GM18498 (cell line): ENCODE measurements at regions not wholly inside any gene's neighbourhood (a gene's known extent, or its start where the extent isn't known, plus 50 kb on each side); places are given as distances from the start of the nearest gene placed in this dataset.
"Not testable (repeated sequence)": the region's sequence is repeated elsewhere in the genome, so short reads cannot be mapped to it uniquely, and the experiment has no call there.

Experiments
- ATAC-seq: cut with Tn5 transposase; IDR thresholded peaks from one replicate; pipeline ENCODE4 v1.9.1; 2021; ENCODE audit warnings: mild to moderate bottlenecking, moderate library complexity; ENCODE audit not compliant: unreplicated experiment

GRCh38 chr10:5268743-5269142 lies 72.1 kb downstream of the AKR1C4 start:
- no peak for ATAC-seq

GRCh38 chr10:5269791-5270190 lies 73.2 kb downstream of the AKR1C4 start:
- no peak for ATAC-seq

DNA sequence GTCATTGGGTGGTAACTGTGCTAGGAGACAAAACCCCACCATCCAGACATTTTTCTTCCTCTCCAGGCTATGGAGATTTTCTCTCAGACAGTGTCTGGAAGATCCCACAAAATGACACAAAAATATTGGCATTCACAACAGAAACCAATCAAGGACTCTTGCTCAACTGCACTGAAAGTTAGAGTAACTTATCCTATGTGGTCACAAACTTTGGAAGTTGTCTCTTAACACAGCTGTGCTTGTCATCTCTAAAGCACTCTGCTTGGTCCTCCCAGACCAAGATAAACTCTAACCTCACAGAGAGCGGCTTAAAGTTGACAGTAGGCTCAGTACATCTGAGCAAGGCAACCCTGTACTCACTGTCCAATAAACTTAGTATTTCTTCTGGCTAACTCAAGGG lies 74.9 kb downstream of the AKR1C4 start:
- ATAC-seq = no peak

DNA sequence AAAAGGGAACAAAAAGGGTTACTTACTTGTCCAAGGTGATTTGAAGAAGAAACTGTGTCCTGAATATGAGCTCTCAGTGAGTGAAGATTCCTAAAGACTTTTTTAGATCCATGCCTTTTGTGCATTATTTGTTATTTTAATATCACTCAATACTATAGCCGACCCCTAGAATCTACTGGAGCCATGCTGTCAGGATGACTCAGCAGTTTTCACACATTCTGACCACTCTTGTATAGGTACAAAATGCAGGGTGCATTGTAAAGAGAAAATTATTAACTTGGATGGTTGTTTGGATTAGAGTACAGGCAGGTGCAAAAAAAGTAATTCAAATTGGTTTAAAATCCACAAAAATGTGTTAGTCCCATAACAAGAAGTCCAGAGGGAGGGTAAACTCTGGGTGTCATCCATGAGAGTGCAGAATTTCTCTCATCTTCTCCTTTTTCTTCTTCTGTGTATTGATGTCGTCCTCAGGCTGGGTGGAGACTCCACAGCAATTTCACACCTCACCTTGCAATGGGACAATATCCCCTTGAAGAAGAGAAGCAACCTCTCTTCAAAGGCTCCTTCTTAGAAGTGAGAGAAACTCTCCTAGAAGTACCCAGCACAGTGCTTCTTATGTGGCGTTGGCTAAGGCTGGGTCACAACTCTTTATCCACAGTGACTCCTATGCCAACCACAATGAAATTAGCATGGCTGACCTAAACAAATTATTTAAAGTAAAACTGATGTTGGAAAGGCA lies 75.6 kb downstream of the AKR1C4 start:
- ATAC-seq = no peak

- ATAC-seq = no peak
Measured at GRCh38 chr10:5274795-5275194, 78.2 kb downstream of the AKR1C4 start.

DNA sequence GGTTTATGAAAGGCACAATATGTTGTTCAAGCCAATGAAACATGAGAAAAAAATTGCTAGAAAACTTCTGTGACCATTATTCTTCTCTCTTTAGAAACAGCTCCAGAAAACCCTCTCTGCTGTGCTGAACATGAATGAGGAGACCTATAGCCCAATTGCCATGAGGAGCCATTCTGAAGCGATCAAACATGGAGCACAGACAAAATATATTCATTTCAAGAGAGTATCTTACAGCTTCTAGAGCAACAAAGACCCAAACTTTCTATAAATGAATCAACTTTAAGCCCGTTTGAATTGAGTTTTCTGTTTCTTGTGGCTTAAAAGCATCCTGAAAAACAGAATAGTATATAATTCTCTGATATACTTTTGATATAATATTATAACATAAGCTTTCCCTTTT lies 83.4 kb upstream of the UCN3 start:
- ATAC-seq = no peak

GRCh38 chr10:5282137-5282536 lies 82.6 kb upstream of the UCN3 start:
- no peak for ATAC-seq

DNA sequence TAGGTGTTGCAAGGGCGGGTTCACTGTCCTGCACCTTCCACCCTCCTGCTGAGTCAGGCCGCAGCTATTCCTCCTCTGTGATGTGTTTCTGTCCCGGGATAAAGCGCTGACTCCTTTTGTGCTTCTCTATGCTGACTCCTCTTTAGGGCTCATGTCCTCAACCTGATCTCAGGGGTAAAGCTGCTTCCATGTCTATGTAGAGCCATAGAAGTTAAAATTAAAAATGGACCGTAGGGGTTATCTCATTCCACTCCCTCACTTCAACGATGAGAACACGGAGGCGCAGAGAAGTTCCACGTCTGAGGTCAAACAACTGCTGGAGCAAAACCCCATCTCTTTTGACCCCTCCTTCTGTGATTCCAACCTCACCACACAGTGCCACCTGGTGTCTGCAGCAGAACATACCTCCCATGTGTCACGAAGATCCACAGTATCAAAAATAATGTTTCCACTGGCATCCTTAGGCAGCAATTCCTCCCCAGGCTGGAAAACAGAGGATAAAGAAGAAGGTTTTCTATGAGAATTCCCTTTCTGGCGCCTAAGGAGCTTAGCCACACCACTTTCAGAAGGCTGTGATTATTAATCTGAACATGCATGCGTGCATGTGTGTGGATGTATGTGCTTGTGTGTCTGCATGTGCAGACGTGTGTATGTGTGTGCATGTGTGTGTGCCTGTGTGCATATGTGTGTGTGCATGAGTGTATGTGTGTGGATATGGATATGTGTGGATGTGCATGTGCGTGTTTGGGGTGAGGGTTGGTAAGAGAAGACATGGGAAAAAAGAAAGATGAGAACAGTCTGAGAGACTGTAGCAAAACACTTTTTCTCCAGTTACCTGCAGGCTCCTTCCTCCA lies 81.2 kb upstream of the UCN3 start:
- ATAC-seq = peak; percentile 83

DNA sequence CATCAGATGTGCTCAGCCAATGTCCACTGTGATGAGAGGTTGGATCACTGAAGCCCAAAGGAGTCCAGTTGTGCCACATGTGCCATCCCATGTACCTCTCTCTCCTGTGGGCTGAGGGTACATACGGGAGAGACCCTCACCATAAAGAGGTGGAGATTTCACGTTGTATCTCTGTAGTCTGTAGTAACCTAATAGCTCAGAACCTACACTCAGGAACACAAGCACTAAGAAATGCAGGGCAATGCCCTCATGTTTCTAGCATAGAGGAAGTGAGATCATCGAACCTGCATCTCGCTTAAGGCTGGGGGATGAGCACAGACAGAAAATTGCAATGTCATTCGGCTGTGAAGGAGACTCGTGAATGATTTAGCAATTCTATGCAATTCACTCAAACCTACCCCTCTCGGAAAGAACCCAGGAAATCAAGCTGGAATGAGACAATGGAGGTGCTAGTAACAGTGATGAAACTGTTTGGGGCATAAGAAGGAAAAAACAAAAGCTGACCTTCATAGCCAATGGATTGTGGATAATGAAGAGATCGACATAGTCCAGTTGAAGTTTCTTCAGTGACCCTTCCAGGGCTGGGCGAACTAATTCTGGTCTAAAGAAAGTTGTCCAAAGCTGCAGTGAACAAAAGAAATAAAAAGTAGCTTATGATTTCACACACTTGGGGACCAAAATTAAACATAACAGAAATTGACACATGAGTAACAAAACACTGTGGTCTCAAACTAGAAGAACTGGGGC lies 80.3 kb upstream of the UCN3 start:
- peak; percentile 55 for ATAC-seq

- no peak for ATAC-seq
Measured at GRCh38 chr10:5285186-5285585, 79.6 kb upstream of the UCN3 start.

DNA sequence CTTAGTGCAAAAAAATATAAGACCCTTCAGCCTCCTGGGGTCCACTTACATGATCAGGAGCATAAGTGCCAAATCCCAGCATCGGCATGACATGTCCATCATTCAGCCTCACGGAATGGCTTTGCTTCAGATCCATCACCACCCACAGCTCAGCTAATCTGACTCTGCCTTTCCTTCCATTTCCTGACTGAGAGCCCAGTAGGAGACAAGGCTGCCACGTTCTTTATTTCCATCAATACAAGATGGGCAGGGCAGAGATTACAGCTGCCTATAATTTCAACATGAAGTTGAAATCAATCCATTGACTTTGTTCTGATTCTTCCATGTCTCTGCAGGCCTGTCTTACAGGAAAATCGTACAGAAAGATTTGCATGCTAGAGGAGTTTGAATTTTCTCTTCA lies 76.4 kb upstream of the UCN3 start:
- ATAC-seq = no peak

GRCh38 chr10:5289228-5289627 lies 75.5 kb upstream of the UCN3 start:
- ATAC-seq = not testable (repeated sequence)

DNA sequence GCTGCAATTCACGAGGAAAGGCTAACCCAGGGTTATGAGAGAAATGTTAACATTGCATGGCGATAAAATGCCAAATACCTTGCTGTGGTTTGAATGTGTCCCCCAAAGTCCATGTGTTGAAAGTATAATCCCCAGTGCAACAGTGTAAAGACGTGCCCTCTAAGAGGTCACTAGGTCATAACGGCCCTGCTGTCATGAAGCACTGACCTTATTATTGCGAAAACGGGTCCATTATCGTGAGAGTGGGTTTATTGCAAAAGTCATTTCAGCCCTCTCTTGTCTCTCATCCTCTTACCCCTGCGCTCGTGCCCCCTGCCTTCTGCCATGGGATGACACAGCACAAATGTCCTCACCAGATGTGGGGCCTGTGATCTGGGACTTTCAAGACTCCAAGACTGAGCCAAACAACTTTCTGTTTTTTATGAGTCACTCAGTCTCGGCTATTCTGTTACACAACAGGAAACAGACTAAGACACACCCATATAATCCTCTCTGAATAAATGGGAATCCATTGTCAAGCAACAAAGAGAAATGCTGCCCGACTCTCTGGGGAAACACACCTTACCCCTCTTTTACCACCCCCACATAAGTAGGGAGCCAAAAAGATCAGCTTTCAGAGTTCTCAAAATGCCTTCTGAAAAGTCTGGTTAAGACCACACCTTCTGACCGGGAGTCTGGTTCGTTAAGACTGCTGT lies 73.1 kb upstream of the UCN3 start:
- no peak for ATAC-seq

GRCh38 chr10:5292196-5292735 lies 72.5 kb upstream of the UCN3 start:
- ATAC-seq = no peak

DNA sequence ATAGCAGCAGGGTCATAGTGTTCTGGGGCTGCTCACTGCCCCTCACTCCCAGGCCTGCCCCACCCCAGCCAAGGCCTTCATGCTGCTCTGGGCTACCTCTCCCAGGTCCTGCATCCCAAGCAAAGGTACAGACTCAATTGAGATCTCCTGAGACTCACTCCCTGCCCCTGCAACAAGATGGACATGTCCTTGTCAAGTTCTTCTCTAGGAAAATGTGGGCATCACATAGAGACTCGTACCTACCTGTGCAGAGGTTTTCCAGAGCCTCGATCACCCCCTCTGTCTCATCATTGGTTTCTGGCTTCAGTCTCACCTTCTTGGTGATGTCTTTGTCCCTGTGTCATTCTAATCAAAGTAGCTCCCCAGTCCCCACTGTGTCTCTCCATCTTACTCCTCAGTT lies 71.8 kb upstream of the UCN3 start:
- ATAC-seq = not testable (repeated sequence)

DNA sequence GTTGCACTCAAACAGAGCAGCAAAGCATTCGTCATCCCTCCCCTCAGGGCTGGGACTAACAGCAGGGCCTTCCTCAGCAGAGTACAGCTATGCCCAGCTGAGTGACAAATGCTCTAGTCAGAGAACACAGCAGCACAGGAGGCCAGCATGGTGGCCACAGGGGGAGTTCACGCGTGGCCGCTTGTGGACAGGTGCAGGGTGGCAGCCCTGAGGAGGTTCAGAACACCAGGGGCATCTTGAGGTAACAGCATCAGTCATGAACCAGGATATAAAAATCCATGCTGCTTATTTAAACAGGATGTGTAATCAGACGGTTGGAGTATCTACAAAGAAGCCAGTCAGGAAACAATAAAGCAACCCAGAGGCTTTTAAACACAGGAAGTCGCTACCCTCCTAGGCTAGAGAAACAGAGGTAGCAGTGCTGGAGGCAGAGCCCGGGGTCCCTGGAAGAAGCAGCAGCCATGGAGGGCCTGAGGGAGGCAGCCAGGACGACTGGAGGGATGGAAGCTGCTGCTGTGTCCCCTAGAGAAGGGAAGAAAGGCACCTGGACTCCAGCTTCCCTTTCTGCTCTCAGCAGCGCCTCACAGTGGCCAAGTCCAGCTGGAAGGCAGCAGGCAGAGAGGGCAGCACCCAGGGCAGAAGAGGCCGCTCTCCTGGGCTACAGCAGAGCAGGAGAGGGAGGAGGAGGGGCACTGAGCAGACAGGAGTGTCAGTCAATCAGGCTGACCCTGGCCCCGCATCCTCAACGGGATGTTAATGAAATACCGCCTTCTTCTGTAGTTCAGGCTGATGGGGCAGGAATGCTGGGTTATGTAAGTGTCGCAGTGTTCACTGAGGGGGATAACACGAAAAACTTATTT lies 70.8 kb upstream of the UCN3 start:
- no peak for ATAC-seq

GRCh38 chr10:5297466-5297865 lies 67.3 kb upstream of the UCN3 start:
- no peak for ATAC-seq

DNA sequence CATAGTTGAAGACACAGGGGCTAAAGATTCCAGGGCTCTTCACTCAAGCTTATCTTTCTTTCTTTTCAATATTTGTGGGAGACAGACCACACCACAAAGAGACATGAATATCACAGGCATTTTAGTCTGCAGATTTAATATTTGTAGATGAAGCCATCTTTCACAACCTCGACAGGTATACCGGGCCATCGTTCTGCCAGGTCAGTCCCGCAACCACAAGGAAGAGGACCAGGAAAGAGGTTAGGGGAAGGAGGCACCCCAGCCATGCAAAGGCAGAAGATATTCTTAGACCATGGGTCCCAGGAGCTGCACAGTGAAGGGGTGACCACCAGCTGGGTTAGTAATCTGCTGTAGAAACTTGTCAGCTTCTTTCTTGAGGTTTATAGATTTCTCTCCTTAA lies 66.8 kb upstream of the UCN3 start:
- no peak for ATAC-seq

- ATAC-seq = no peak
Measured at GRCh38 chr10:5299950-5300349, 64.8 kb upstream of the UCN3 start.

DNA sequence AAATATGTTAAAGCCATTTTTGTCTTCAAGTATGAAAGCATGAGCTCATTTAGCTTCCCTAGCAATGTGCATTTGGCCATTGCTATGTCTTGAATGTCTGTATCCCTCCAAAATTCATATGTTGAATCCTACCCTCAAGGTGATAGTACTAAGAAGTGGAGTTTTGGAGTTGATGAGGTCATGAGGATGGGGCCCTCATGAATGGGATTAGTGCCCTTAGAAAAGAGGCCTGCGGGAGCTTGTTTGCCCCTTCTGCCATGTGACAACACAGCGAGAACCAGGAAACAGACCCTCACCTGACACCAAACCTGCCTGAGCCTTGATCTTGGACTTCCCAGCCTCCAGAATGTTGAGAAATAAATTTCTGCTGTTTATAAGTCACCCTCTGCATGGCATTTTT lies 61.3 kb upstream of the UCN3 start:
- no peak for ATAC-seq
